GM10266 (cell line): ENCODE measurements at regions not wholly inside any gene's neighbourhood (a gene's known extent, or its start where the extent isn't known, plus 50 kb on each side); places are given as distances from the start of the nearest gene placed in this dataset.

ENCODE experiments used
- DNase-seq: peaks from one replicate; pipeline ENCODE4 v3.0.0; 2012; ENCODE audit errors: extremely low spot score
- CTCF ChIP-seq: IDR thresholded peaks from 2 replicates; pipeline ENCODE4 v1.5.1; 2012; ENCODE audit warnings: mild to moderate bottlenecking, low read depth; ENCODE audit not compliant: control insufficient read depth, insufficient read depth; ENCODE audit errors: missing control alignments

DNA sequence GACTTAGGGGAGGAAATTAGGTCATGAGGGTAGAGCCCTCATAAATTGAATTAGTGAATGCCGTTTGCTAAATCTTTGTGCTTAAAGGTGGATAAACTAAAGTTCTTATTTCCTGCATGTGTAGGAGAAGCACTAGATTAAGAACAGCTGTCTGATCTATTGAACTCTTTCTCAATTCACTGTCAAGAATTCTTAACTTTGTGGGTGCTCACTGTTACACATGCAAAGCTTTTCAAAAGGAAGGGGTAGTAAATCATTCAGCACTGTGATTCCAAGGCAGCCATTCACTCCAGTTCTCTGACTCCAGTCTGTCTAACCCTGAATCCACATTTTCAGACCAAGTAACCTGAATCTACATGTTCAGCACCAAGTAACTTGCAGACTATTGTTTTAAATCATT, 1520.1 kb downstream of the PCDH18 start:
- TF ChIP-seq CTCF: no peak
- DNase-seq: no peak

- DNase-seq: no peak
- no peak for TF ChIP-seq CTCF
These were observed 1522.9 kb downstream of the PCDH18 start for GRCh38 chr4:136009258-136009832.

DNA sequence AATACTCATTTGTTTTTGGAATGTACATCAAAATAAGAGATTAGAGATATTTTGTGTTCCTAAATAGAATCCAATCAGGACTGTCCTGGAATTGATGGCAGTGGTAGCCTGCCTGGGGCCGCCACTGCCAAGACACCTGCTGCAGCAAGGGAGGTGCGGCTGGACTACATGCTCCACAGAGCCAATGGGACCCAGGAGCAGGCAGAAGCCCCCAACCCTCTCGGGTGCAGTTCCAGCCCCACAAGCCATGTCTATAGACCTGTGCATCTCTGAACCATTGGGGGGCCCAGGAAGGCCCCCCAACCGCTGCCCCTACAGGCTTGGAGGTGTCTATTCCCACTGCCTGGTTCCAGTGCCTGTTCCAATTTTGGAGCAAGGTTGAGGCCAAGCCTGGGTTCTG, 1524.3 kb downstream of the PCDH18 start:
- no peak for TF ChIP-seq CTCF
- no peak for DNase-seq

DNA sequence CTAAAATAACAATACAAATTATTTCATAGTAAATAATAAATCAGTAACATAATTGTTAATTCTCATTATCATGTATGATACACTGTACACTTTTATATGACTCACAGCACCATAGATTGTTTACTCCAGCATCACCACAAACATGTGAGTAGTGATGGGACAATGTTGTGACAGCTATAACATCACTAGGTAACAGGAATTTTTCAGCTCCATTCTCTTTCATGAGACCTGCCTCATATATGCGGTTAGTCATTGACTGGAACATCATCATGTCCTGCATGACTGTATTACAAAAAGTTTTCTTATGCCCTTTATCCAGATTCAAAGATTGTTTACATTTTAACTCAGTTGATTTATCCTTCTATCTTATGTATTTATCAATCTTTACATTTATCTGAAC, 1530.0 kb downstream of the PCDH18 start:
- no peak for DNase-seq
- no peak for TF ChIP-seq CTCF

DNA sequence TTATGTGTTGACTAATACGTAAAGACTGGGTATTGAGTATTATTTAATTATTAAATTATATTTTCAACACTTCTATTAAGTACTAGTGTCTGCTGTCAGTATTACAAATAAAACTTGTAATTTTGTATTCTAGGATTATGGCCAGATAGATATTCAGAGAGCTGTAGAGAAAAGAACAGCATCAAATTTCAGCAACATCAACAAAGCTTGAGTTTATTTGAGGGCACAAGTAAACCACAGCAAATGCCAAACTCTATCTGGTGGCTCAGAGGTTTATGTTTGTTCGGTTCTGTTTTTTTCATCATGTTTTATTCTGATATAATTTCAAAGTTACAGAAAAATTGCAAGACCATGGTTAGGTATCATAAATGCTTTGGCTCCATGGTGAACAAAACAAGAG, 1530.5 kb downstream of the PCDH18 start:
- DNase-seq: no peak
- TF ChIP-seq CTCF: no peak

- TF ChIP-seq CTCF: no peak
- no peak for DNase-seq
These were observed 1532.0 kb downstream of the PCDH18 start for GRCh38 chr4:136000246-136000645.

DNA sequence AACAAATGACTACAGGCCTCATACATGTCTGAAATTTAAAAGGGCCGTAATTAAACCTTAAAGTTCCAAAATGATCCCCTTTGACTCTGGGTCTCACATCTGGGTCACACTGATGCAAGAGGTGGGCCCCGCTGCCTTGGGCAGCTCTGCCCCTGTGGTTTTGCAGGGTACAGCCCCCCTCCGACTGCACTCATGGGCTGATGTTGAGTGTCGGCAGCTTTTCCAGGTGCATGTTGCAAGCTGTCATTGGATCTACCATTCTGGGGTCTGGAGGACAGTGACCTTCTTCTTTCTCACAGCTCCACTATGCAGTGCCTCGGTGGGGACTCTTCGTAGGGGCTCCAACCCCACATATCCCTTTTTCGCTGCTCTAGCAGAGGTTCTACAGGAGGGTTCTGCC, 1537.9 kb downstream of the PCDH18 start:
- no peak for TF ChIP-seq CTCF
- no peak for DNase-seq
